GM06990 (cell line): ENCODE measurements at regions not wholly inside any gene's neighbourhood (a gene's known extent, or its start where the extent isn't known, plus 50 kb on each side); places are given as distances from the start of the nearest gene placed in this dataset.

Experiments
- DNase-seq: peaks from one replicate; pipeline ENCODE4 v3.0.0-alpha.2; 2011; ENCODE audit not compliant: insufficient read length; ENCODE audit errors: extremely low read depth
- H3K27me3 ChIP-seq: replicated peaks from 2 replicates; pipeline ENCODE4 v1.6.0; 2011; ENCODE audit warnings: low read length; ENCODE audit not compliant: control insufficient read depth, insufficient read depth
- H3K36me3 ChIP-seq: 2 replicates; pipeline ENCODE4 v1.5.1; 2011; ENCODE audit warnings: low read length; ENCODE audit not compliant: control insufficient read depth, insufficient read depth
- H3K4me3 ChIP-seq: replicated peaks from 2 replicates; pipeline ENCODE4 v1.5.1; 2011; ENCODE audit warnings: low read depth, mild to moderate bottlenecking, control low read depth, low read length
- CTCF ChIP-seq: IDR thresholded peaks from 2 replicates; pipeline ENCODE4 v1.5.1; 2011; ENCODE audit warnings: low read length, control low read depth, mild to moderate bottlenecking, inconsistent platforms; ENCODE audit not compliant: insufficient read depth, poor library complexity, severe bottlenecking

DNA sequence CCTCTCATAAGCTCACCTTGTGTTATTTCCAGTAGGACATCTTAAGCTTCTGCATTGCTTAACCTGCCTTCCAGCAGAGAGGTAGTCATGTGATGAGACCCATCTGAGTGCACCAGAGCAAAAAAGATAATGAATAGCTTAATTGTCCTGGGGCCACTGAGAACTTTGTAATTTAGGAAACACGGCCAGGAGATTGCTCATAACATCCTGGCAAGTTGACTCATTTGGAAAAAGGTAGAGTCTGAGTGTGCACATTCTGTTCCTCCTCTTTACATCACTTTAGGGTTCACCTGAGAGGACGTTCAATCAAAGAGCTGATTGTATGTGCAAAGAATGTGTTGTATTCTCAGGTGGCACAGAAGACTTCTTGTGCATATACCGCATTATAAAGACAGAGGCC is 830.2 kb upstream of the SOX11 start:
- Histone ChIP-seq H3K36me3 (no peaks in the 10 kb centered on the region), H3K4me3 (no peak overlapping the region), H3K27me3 (no peaks in the 10 kb centered on the region)
- no peak for DNase-seq
- no peak for TF ChIP-seq CTCF

DNA sequence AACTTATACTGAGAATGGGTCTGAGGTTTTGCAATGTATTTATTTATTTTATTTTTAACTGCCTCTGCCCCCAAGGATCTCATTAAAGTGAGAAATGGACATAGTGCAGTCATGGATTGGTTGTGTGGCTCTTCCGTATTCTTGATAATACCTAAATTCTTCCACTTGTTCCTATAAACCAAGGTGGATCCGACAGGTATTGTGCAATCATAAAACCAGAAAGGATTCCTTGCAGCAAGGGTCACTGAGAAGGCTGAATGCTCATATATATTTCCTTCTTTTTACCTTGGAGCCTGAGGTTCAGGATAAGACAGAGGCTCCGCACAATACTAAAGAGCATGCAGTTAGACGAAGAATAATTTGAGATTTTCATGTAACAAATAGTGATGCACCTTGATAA is 826.0 kb upstream of the SOX11 start:
- Histone ChIP-seq H3K27me3 (no peaks in the 10 kb centered on the region), H3K36me3 (no peaks in the 10 kb centered on the region), H3K4me3 (no peak overlapping the region)
- TF ChIP-seq CTCF: no peak
- DNase-seq: no peak

DNA sequence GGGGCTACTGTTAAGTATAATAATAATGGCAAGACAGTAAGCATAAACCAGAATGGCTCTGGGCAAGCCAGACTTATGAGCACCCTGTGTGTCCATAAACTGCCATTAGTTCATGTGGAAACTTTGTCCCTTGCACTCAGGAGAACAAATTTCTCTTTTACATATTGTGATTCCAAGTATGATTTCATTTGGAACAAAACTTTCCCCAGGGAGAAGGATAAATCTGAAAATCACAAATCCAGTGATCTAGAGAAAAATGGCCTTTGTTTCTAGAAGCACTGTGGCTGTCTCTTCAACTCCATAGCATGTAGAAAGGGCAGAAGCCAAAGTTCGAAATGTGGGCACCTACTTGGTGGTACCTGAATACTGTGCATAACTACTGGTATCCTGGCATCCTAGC is 823.7 kb upstream of the SOX11 start:
- Histone ChIP-seq H3K27me3 (no peaks in the 10 kb centered on the region), H3K4me3 (no peak overlapping the region), H3K36me3 (no peaks in the 10 kb centered on the region)
- TF ChIP-seq CTCF: no peak
- no peak for DNase-seq

GRCh38 chr2:4869154-4869553 is 823.0 kb upstream of the SOX11 start:
- DNase-seq: no peak
- Histone ChIP-seq H3K36me3 (no peaks in the 10 kb centered on the region), H3K4me3 (no peak overlapping the region), H3K27me3 (no peaks in the 10 kb centered on the region)
- no peak for TF ChIP-seq CTCF

GRCh38 chr2:4873364-4873763 is 818.8 kb upstream of the SOX11 start:
- no peak for TF ChIP-seq CTCF
- DNase-seq: no peak
- H3K4me3 ChIP-seq: no peak overlapping the region
- H3K36me3 ChIP-seq: no peaks in the 10 kb centered on the region
- H3K27me3 ChIP-seq: no peaks in the 10 kb centered on the region

DNA sequence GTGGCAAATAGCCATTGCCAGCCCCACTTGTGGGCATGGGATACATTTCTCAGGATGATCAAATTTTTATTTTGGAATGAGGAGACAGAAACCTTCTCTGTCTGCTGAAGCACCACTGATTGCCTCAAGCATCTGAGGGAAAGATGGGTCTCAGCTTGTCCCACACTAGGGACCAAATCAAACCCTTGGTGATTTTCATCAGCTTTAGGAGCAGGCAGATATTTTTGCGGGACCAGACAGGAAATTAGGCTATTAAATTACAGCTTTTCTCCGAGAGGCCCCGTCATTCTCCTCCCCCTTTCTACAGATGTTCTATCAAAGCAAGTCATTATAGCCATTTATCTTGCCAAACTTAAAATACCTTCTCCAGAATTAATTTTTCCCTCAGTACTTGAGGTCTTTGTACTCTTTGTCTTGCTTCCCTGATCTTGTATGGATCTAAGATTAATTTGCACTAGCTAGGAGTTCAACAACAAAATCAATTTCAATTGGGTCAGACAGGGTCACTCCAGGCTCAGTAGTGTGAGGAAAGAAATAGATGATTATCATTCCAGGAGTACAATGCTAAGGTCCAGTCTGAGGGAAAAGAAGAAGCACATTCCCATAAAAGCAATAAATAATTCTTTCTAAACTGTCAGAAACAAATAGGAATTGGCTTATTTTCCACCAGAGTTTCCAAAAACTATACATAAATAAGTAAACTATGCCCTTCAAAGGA is 818.1 kb upstream of the SOX11 start:
- no peaks in the 10 kb centered on the region for H3K27me3 ChIP-seq
- H3K36me3 ChIP-seq: no peaks in the 10 kb centered on the region
- no peak for TF ChIP-seq CTCF
- DNase-seq: no peak
- H3K4me3 ChIP-seq: no peak overlapping the region
